ENCODE measurements at regions not wholly inside any gene's neighbourhood (a gene's known extent, or its start where the extent isn't known, plus 50 kb on each side); places are given as distances from the start of the nearest gene placed in this dataset.
"Not testable (repeated sequence)": the region's sequence is repeated elsewhere in the genome, so short reads cannot be mapped to it uniquely, and the experiment has no call there.

- DNase-seq, result no peak
These were observed 195.5 kb downstream of the EPM2A start for GRCh38 chr6:145539831-145540230.

- no peak for DNase-seq
These were observed 194.6 kb downstream of the EPM2A start for GRCh38 chr6:145540741-145541140.

GRCh38 chr6:145544041-145544440 lies 191.3 kb downstream of the EPM2A start:
- no peak for DNase-seq

- DNase-seq, result no peak
These were observed 190.8 kb downstream of the EPM2A start for GRCh38 chr6:145544514-145544913.

- no peak for DNase-seq
These were observed 189.1 kb downstream of the EPM2A start for GRCh38 chr6:145546265-145546664.

- DNase-seq, result no peak
These were observed 187.6 kb downstream of the EPM2A start for GRCh38 chr6:145547594-145548335.

GRCh38 chr6:145548933-145549648 lies 186.2 kb downstream of the EPM2A start:
- no peak for DNase-seq

- DNase-seq, result no peak
These were observed 184.2 kb downstream of the EPM2A start for GRCh38 chr6:145551164-145551563.

GRCh38 chr6:145555084-145555483 lies 180.2 kb downstream of the EPM2A start:
- no peak for DNase-seq

GRCh38 chr6:145557474-145557873 lies 177.8 kb downstream of the EPM2A start:
- no peak for DNase-seq

GRCh38 chr6:145559836-145560235 lies 175.5 kb downstream of the EPM2A start:
- no peak for DNase-seq

- no peak for DNase-seq
These were observed 173.9 kb downstream of the EPM2A start for GRCh38 chr6:145561095-145562072.

GRCh38 chr6:145562771-145563615 lies 172.3 kb downstream of the EPM2A start:
- DNase-seq, result no peak

GRCh38 chr6:145564553-145564952 lies 170.8 kb downstream of the EPM2A start:
- DNase-seq, result no peak

- no peak for DNase-seq
These were observed 167.6 kb downstream of the EPM2A start for GRCh38 chr6:145567684-145568252.

GRCh38 chr6:145569140-145569539 lies 166.2 kb downstream of the EPM2A start:
- no peak for DNase-seq

GRCh38 chr6:145570336-145570735 lies 165.0 kb downstream of the EPM2A start:
- DNase-seq, result not testable (repeated sequence)

GRCh38 chr6:145574269-145574668 lies 161.1 kb downstream of the EPM2A start:
- not testable (repeated sequence) for DNase-seq
